Activated CD8-positive, alpha-beta T cell treated with anti-CD3 and anti-CD28 coated beads for 36 hours (primary cell): ENCODE measurements at regions not wholly inside any gene's neighbourhood (a gene's known extent, or its start where the extent isn't known, plus 50 kb on each side); places are given as distances from the start of the nearest gene placed in this dataset.

Experiments
- ATAC-seq: fragments of 200-7000 bp; cut with Tn5 transposase; one replicate; pipeline ENCODE4 v1.10.0; 2021; ENCODE audit warnings: mild to moderate bottlenecking, moderate library complexity
- CTCF ChIA-PET: fragments of 350-600 bp; sonication (Branson Sonifier 250); formaldehyde crosslinking; loops from one replicate; lab custom pipeline; 2021; ENCODE audit warnings: antibody characterized with exemption; lab: Charles Lee
- POLR2A ChIA-PET: fragments of 350-600 bp; sonication (Branson Sonifier 250); formaldehyde crosslinking; loops from one replicate; lab custom pipeline; 2021; ENCODE audit warnings: antibody characterized with exemption; lab: Charles Lee
- DNase-seq: peaks from one replicate; pipeline ENCODE4 v3.0.0-alpha.2; 2020
- H3K27ac Mint-ChIP-seq: one replicate; pipeline ENCODE4 v1.8.0; 2021; ENCODE audit warnings: mild to moderate bottlenecking, mixed read lengths
- H3K27me3 Mint-ChIP-seq: one replicate; pipeline ENCODE4 v1.8.0; 2021; ENCODE audit warnings: mixed read lengths
- H3K36me3 Mint-ChIP-seq: one replicate; pipeline ENCODE4 v1.8.0; 2021; ENCODE audit warnings: low read depth, mixed read lengths
- H3K4me1 Mint-ChIP-seq: one replicate; pipeline ENCODE4 v1.8.0; 2021; ENCODE audit warnings: low read depth, mixed read lengths
- H3K4me3 Mint-ChIP-seq: one replicate; pipeline ENCODE4 v1.8.0; 2021; ENCODE audit warnings: mild to moderate bottlenecking, moderate library complexity, mixed read lengths
- H3K9me3 Mint-ChIP-seq: one replicate; pipeline ENCODE4 v1.8.0; 2021; ENCODE audit warnings: mixed read lengths
- intact Hi-C: fragments of 100-400 bp; cut with micrococcal nuclease; formaldehyde crosslinking; loops from one replicate; pipeline ENCODE4 v1.10.0; 2022
- TF ChIP-seq, protein P1 (sequence below): fragments of 200-600 bp; IDR thresholded peaks from one replicate; pipeline ENCODE4 v1.8.0; 2022; ENCODE audit warnings: antibody characterized with exemption, mild to moderate bottlenecking

DNA sequence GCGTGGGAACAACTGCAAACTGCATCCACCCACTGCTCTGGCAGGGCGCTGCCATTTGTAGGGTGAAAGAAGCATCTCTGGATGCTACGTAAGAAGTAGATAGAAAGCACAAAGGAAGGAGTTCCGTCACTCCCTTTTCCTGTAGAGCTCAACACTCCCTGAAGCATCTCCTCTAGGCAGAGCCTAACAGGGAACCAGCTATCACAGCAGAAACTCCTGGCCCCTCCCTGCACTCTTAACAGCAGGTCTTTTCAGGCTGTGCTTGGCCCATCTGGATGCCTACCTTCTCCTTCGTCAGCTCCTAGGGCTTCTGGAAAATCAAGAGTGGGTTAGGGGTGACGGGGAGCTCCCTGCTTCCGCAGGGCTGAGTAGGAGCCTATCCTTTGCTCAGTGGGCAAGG is 112.9 kb upstream of the TLL1 start:
- ChIA-PET POLR2A (no interaction called here), CTCF (no interaction called here)
- Mint-ChIP-seq H3K27ac (no peak overlapping the region), H3K4me1 (no peaks in the 10 kb centered on the region), H3K9me3 (no peaks in the 10 kb centered on the region), H3K4me3 (no peak overlapping the region), H3K27me3 (no peaks in the 10 kb centered on the region), H3K36me3 (no peaks in the 10 kb centered on the region)
- TF ChIP-seq, protein P1, sequence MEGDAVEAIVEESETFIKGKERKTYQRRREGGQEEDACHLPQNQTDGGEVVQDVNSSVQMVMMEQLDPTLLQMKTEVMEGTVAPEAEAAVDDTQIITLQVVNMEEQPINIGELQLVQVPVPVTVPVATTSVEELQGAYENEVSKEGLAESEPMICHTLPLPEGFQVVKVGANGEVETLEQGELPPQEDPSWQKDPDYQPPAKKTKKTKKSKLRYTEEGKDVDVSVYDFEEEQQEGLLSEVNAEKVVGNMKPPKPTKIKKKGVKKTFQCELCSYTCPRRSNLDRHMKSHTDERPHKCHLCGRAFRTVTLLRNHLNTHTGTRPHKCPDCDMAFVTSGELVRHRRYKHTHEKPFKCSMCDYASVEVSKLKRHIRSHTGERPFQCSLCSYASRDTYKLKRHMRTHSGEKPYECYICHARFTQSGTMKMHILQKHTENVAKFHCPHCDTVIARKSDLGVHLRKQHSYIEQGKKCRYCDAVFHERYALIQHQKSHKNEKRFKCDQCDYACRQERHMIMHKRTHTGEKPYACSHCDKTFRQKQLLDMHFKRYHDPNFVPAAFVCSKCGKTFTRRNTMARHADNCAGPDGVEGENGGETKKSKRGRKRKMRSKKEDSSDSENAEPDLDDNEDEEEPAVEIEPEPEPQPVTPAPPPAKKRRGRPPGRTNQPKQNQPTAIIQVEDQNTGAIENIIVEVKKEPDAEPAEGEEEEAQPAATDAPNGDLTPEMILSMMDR, result no peak
- intact Hi-C loops, result no loop called here
- DNase-seq, result no peak
- ATAC-seq, result no peak

DNA sequence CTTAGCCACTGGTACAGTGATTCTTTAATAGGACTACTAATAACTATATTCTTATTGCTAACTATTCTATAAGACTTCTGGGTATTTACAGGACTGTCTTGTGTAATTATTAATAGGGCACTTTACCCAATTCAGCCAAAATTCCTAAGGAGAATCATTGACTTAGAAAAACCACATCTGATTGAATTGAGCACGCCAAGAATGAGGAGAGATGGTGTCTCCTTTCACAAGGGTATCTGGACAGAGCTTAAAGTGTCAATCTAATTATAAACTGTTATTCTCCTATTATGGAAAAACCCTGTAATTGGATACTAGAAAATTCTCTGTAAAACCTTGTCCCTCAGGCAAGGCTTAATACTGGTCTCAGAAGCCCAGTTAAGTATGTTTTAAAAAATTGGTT is 111.1 kb upstream of the TLL1 start:
- H3K36me3 Mint-ChIP-seq, result no peaks in the 10 kb centered on the region
- H3K4me1 Mint-ChIP-seq, result no peaks in the 10 kb centered on the region
- no peaks in the 10 kb centered on the region for H3K9me3 Mint-ChIP-seq
- no peak overlapping the region for H3K27ac Mint-ChIP-seq
- H3K27me3 Mint-ChIP-seq, result no peaks in the 10 kb centered on the region
- no peak for ATAC-seq
- intact Hi-C loops, result no loop called here
- no peak for DNase-seq
- POLR2A ChIA-PET, result no interaction called here
- CTCF ChIA-PET, result no interaction called here
- no peak overlapping the region for H3K4me3 Mint-ChIP-seq
- TF ChIP-seq, protein P1, result no peak

DNA sequence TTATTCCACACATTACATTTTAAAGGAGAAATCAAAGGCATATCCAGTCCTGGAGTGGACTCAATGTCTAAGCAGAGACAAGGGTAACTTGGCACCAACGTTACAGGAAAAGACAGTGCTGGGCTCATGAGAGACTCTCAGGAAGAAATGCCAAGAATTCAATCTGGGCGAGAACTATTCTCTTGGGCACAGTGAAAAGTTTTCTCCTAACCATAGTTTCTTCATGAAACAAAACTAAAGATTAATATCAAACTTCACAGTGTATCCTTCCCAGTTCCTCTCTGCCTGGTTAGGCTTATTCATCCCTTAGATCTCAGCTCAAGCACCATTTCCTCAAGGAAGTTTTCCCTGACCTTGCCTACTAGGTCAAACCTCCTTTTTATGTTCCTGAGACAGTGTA is 109.4 kb upstream of the TLL1 start:
- TF ChIP-seq, protein P1, result no peak
- H3K27me3 Mint-ChIP-seq, result no peaks in the 10 kb centered on the region
- ATAC-seq (no peak), DNase-seq (no peak)
- no peak overlapping the region for H3K27ac Mint-ChIP-seq
- no peak overlapping the region for H3K4me3 Mint-ChIP-seq
- CTCF ChIA-PET, result no interaction called here
- no peaks in the 10 kb centered on the region for H3K4me1 Mint-ChIP-seq
- POLR2A ChIA-PET, result no interaction called here
- intact Hi-C loops, result no loop called here
- no peaks in the 10 kb centered on the region for H3K9me3 Mint-ChIP-seq
- no peaks in the 10 kb centered on the region for H3K36me3 Mint-ChIP-seq

DNA sequence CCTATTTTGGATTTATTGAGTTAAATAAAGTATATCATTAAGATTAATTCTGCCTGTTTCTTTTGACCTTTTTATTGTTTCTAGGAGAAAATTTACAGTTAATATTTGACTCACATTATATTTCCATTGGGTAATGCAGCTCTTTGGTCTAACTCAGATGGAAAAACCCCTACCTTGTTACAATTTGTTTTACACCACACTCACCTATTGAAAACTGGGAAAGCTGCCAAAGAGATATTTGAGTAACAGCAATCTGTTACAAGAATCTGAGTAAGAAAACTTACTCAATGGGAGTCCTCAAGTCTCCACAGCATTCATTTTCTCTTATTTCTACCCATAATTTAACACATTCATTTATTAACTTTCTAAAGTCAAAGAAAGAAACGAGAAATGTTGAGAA is 108.0 kb upstream of the TLL1 start:
- CTCF ChIA-PET, result no interaction called here

DNA sequence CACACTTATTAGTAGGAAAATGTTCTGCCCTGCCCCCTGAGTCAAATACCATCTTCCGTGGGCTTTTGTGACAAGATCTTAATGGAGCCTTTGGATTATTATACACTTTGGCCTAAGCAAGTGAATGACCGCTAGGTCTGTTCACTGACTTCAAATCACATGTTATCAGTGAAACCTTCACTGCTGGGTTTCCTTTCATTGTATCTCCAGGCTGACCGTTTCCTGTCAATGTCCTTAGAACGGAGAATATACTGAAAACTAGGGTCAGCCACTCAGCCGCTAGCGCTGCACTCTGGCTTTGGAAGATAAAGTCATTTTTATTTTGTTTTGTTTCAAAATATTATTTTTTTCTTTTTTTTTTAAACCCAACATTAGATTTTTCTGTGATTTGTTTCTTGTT is 107.0 kb upstream of the TLL1 start:
- H3K4me1 Mint-ChIP-seq, result no peaks in the 10 kb centered on the region
- no peaks in the 10 kb centered on the region for H3K27me3 Mint-ChIP-seq
- TF ChIP-seq, protein P1, result no peak
- POLR2A ChIA-PET, result no interaction called here
- ATAC-seq (no peak), DNase-seq (no peak)
- H3K9me3 Mint-ChIP-seq, result no peaks in the 10 kb centered on the region
- CTCF ChIA-PET, result no interaction called here
- intact Hi-C loops, result no loop called here
- H3K27ac Mint-ChIP-seq, result no peak overlapping the region
- no peaks in the 10 kb centered on the region for H3K36me3 Mint-ChIP-seq
- H3K4me3 Mint-ChIP-seq, result no peak overlapping the region

More for the DNA sequence above, 108.0 kb upstream of the TLL1 start:
- Mint-ChIP-seq H3K4me3 (no peak overlapping the region), H3K27me3 (no peaks in the 10 kb centered on the region), H3K9me3 (no peaks in the 10 kb centered on the region), H3K36me3 (no peaks in the 10 kb centered on the region), H3K4me1 (no peaks in the 10 kb centered on the region), H3K27ac (no peak overlapping the region)
- POLR2A ChIA-PET, result no interaction called here
- TF ChIP-seq, protein P1, result no peak
- intact Hi-C loops, result no loop called here
- no peak for DNase-seq
- ATAC-seq, result no peak
